Pancreas (tissue), 10 donors: ENCODE measurements at regions not wholly inside any gene's neighbourhood (a gene's known extent, or its start where the extent isn't known, plus 50 kb on each side); places are given as distances from the start of the nearest gene placed in this dataset.

Source experiments
- ATAC-seq, 4 donors: fragments of 200-7000 bp; cut with Tn5 transposase; one replicate each; pipeline versions ENCODE4 v1.8.0 to v1.9.1; 2020; ENCODE audit warnings: mild to moderate bottlenecking in 4 of 4, moderate library complexity in 4 of 4
- DNase-seq, 6 donors: peaks; one replicate each; pipeline ENCODE4 v3.0.0-alpha.2; 2020
- FAIRE-seq: peaks from 2 replicates; lab custom pipeline; 2012; peaks lifted over from hg19 to GRCh38; lab: Jason Lieb, UNC
- H3K27ac ChIP-seq, 4 donors: fragments of 200-600 bp; sonication (generic); 1 replicate in 3 of 4; 2 replicates in 1 of 4; pipeline versions ENCODE4 v1.5.0 to v1.8.0; 2020
- H3K27me3 ChIP-seq, 4 donors: fragments of 200-600 bp; one replicate each; pipeline ENCODE4 v1.8.0; 2021
- H3K36me3 ChIP-seq, 3 donors: fragments of 200-600 bp; sonication (generic) in 1 of 3; one replicate each; pipeline versions ENCODE4 v1.5.0 to v1.8.0; 2020 to 2021
- H3K4me1 ChIP-seq, 3 donors: fragments of 200-600 bp; one replicate each; pipeline ENCODE4 v1.8.0; 2021
- H3K4me3 ChIP-seq, 4 donors: fragments of 200-600 bp; sonication (generic) in 2 of 4; one replicate each; pipeline versions ENCODE4 v1.5.0 to v1.8.0; 2020 to 2021
- H3K9me3 ChIP-seq, 4 donors: fragments of 200-600 bp; one replicate each; pipeline ENCODE4 v1.8.0; 2021
- CTCF ChIP-seq, 4 donors: fragments of 200-600 bp; sonication (generic) in 3 of 4; IDR thresholded peaks; one replicate each; pipeline versions ENCODE4 v1.5.0 to v1.8.0; 2021; ENCODE audit warnings: antibody characterized with exemption in 4 of 4
- WGBS, 2 donors: extraction: QIAGEN DNeasy Blood & Tissue Kit; methylation state at CpG; one replicate each; pipeline ENCODE4 v1.1.7; 2013; 5-methylcytosine and 5-hydroxymethylcytosine counted together
- intact Hi-C, 3 donors: fragments of 100-400 bp; cut with DNase I; formaldehyde crosslinking; loops; one replicate each; pipeline versions ENCODE4 v1.11.1 to v1.14.2; 2022
- donor health status: healthy with polysubstance abuse.
- donor health status: DM: no; HTN: no; CAD: no; lungs with moderate emphysema.
- donor health status: DM: no; HTN: no; CAD: no.
- donor health status: control.
- donor health status: control.
- donor health status: Bipolar disorder and iron deficiency.
- donor health status: DM: yes; HTN: yes; CAD: no.
- donor health status: DM: no; HTN: no; CAD: no.
- donor health status: DM: no; HTN: no; CAD: no.
- donor health status: DM: yes; HTN: yes; CAD: no.

GRCh38 chr11:122046438-122046837 lies 69.6 kb downstream of the BLID start:
- Histone ChIP-seq H3K4me1 (no peaks in the 10 kb centered on the region), H3K36me3 (no peaks in the 10 kb centered on the region), H3K27me3 (no peaks in the 10 kb centered on the region), H3K4me3 (no peak overlapping the region), H3K27ac (no peak overlapping the region), H3K9me3 (no peaks in the 10 kb centered on the region)
- 69 to 81% methylated on average over 4 of the region's 4 CpGs for WGBS, 2 donors
- ATAC-seq (no peak), FAIRE-seq (no peak), DNase-seq (no peak)
- intact Hi-C loops, result no loop called here
- TF ChIP-seq CTCF (IDR thresholded peaks at IDR 0.05), result no peak

- FAIRE-seq (no peak), ATAC-seq (no peak)
These were observed 70.8 kb downstream of the BLID start for GRCh38 chr11:122045181-122045586.

GRCh38 chr11:122044086-122044485 lies 71.9 kb downstream of the BLID start:
- ATAC-seq, result no peak
- 60 to 67% methylated on average over 4 of the region's 4 CpGs for WGBS, 2 donors
- Histone ChIP-seq H3K27me3 (no peaks in the 10 kb centered on the region), H3K27ac (no peak overlapping the region), H3K4me1 (no peaks in the 10 kb centered on the region), H3K9me3 (no peaks in the 10 kb centered on the region), H3K36me3 (no peaks in the 10 kb centered on the region), H3K4me3 (no peak overlapping the region)
- no peak for TF ChIP-seq CTCF (IDR thresholded peaks at IDR 0.05)
- intact Hi-C loops, result no loop called here
- no peak for FAIRE-seq
- no peak for DNase-seq

More at GRCh38 chr11:122045181-122045586, 70.8 kb downstream of the BLID start:
- Histone ChIP-seq H3K9me3 (no peaks in the 10 kb centered on the region), H3K4me3 (no peak overlapping the region), H3K4me1 (no peaks in the 10 kb centered on the region), H3K27ac (no peak overlapping the region), H3K27me3 (no peaks in the 10 kb centered on the region), H3K36me3 (no peaks in the 10 kb centered on the region)
- intact Hi-C loops, result no loop called here
- TF ChIP-seq CTCF (IDR thresholded peaks at IDR 0.05), result no peak
- 25 to 37% methylated on average over 3 of the region's 3 CpGs for WGBS, 2 donors
- DNase-seq, result no peak

- FAIRE-seq (no peak), DNase-seq (no peak), ATAC-seq (no peak)
- 13 to 23% methylated on average over 7 of the region's 7 CpGs for WGBS, 2 donors
- Histone ChIP-seq H3K27me3 (no peaks in the 10 kb centered on the region), H3K4me1 (no peaks in the 10 kb centered on the region), H3K9me3 (no peaks in the 10 kb centered on the region), H3K4me3 (no peak overlapping the region), H3K27ac (no peak overlapping the region), H3K36me3 (no peaks in the 10 kb centered on the region)
- intact Hi-C loops, result no loop called here
- TF ChIP-seq CTCF (IDR thresholded peaks at IDR 0.05), result no peak
These were observed 73.0 kb downstream of the BLID start for GRCh38 chr11:122042981-122043380.

- no peaks in the 10 kb centered on the region for H3K4me1 ChIP-seq
- ATAC-seq (no peak), FAIRE-seq (no peak), DNase-seq (no peak)
- no peaks in the 10 kb centered on the region for H3K36me3 ChIP-seq
- H3K9me3 ChIP-seq, result no peaks in the 10 kb centered on the region
- no peaks in the 10 kb centered on the region for H3K27me3 ChIP-seq
- H3K4me3 ChIP-seq, result no peak overlapping the region
- intact Hi-C loops, result no loop called here
- H3K27ac ChIP-seq, result no peak overlapping the region
- 29 to 33% methylated on average over 6 of the region's 6 CpGs for WGBS, 2 donors
- TF ChIP-seq CTCF (IDR thresholded peaks at IDR 0.05), result no peak
These were observed 75.6 kb downstream of the BLID start for GRCh38 chr11:122040464-122040863.
